ENCODE measurements at regions not wholly inside any gene's neighbourhood (a gene's known extent, or its start where the extent isn't known, plus 50 kb on each side); places are given as distances from the start of the nearest gene placed in this dataset.

GRCh38 chr5:158364367-158364766, 505.4 kb upstream of the CLINT1 start:
- TF ChIP-seq CTCF (IDR thresholded peaks at IDR 0.05): no peak
- no peak for TF ChIP-seq POLR2AphosphoS5 (IDR thresholded peaks at IDR 0.05)
